ENCODE measurements at regions not wholly inside any gene's neighbourhood (a gene's known extent, or its start where the extent isn't known, plus 50 kb on each side); places are given as distances from the start of the nearest gene placed in this dataset.

- no peak overlapping the region for H3K4me3 Mint-ChIP-seq
- no peak for ATAC-seq
- peaks cover 6% of the 10 kb centered on the region for H3K27me3 Mint-ChIP-seq
- H3K9me3 Mint-ChIP-seq, result no peaks in the 10 kb centered on the region
- no peaks in the 10 kb centered on the region for H3K4me1 Mint-ChIP-seq
- no peak overlapping the region for H3K27ac Mint-ChIP-seq
- no peaks in the 10 kb centered on the region for H3K36me3 Mint-ChIP-seq
Observed at GRCh38 chr6:4620284-4621151, 155.7 kb upstream of the CDYL start.

- peaks cover 4% of the 10 kb centered on the region for H3K4me1 Mint-ChIP-seq
- H3K27ac Mint-ChIP-seq, result no peak overlapping the region
- H3K27me3 Mint-ChIP-seq, result peaks cover 31% of the 10 kb centered on the region
- H3K36me3 Mint-ChIP-seq, result no peaks in the 10 kb centered on the region
- H3K4me3 Mint-ChIP-seq, result no peak overlapping the region
- peaks cover 6% of the 10 kb centered on the region for H3K9me3 Mint-ChIP-seq
- no peak for ATAC-seq
Observed at GRCh38 chr6:4616311-4616710, 159.9 kb upstream of the CDYL start.

- no peak for ATAC-seq
- H3K4me1 Mint-ChIP-seq, result peaks cover 8% of the 10 kb centered on the region
- H3K27ac Mint-ChIP-seq, result no peak overlapping the region
- H3K9me3 Mint-ChIP-seq, result peaks cover 6% of the 10 kb centered on the region
- no peak overlapping the region for H3K4me3 Mint-ChIP-seq
- no peaks in the 10 kb centered on the region for H3K36me3 Mint-ChIP-seq
- peaks cover 35% of the 10 kb centered on the region for H3K27me3 Mint-ChIP-seq
Observed at GRCh38 chr6:4615891-4616290, 160.3 kb upstream of the CDYL start.

GRCh38 chr6:4615231-4615630 is 161.0 kb upstream of the CDYL start:
- no peak overlapping the region for H3K27ac Mint-ChIP-seq
- H3K4me1 Mint-ChIP-seq, result peaks cover 11% of the 10 kb centered on the region
- no peak for ATAC-seq
- peaks cover 6% of the 10 kb centered on the region for H3K9me3 Mint-ChIP-seq
- H3K36me3 Mint-ChIP-seq, result no peaks in the 10 kb centered on the region
- peaks cover 40% of the 10 kb centered on the region for H3K27me3 Mint-ChIP-seq
- H3K4me3 Mint-ChIP-seq, result no peak overlapping the region

GRCh38 chr6:4614637-4615036 is 161.6 kb upstream of the CDYL start:
- Mint-ChIP-seq H3K27ac (no peak overlapping the region), H3K4me3 (no peak overlapping the region), H3K4me1 (peaks cover 11% of the 10 kb centered on the region), H3K36me3 (no peaks in the 10 kb centered on the region), H3K27me3 (peaks cover 40% of the 10 kb centered on the region), H3K9me3 (peaks cover 6% of the 10 kb centered on the region)
- no peak for ATAC-seq

- Mint-ChIP-seq H3K27ac (no peak overlapping the region), H3K4me3 (no peak overlapping the region), H3K27me3 (peaks cover 48% of the 10 kb centered on the region), H3K9me3 (peaks cover 6% of the 10 kb centered on the region), H3K4me1 (peaks cover 11% of the 10 kb centered on the region), H3K36me3 (no peaks in the 10 kb centered on the region)
- ATAC-seq, result no peak
Observed at GRCh38 chr6:4613795-4614194, 162.4 kb upstream of the CDYL start.

- Mint-ChIP-seq H3K27ac (no peak overlapping the region), H3K36me3 (no peaks in the 10 kb centered on the region), H3K9me3 (peaks cover 6% of the 10 kb centered on the region), H3K4me3 (no peak overlapping the region), H3K27me3 (peaks cover 49% of the 10 kb centered on the region), H3K4me1 (peaks cover 11% of the 10 kb centered on the region)
- ATAC-seq, result no peak
Observed at GRCh38 chr6:4613381-4613780, 162.8 kb upstream of the CDYL start.

GRCh38 chr6:4612636-4613171 is 163.5 kb upstream of the CDYL start:
- no peak for ATAC-seq
- Mint-ChIP-seq H3K27me3 (peaks cover 48% of the 10 kb centered on the region), H3K36me3 (no peaks in the 10 kb centered on the region), H3K9me3 (peaks cover 6% of the 10 kb centered on the region), H3K4me3 (no peak overlapping the region), H3K4me1 (peaks cover 11% of the 10 kb centered on the region), H3K27ac (no peak overlapping the region)

- H3K27me3 Mint-ChIP-seq, result peaks cover 55% of the 10 kb centered on the region
- ATAC-seq, result no peak
- no peak overlapping the region for H3K4me3 Mint-ChIP-seq
- peaks cover 11% of the 10 kb centered on the region for H3K4me1 Mint-ChIP-seq
- no peaks in the 10 kb centered on the region for H3K36me3 Mint-ChIP-seq
- H3K9me3 Mint-ChIP-seq, result peaks cover 6% of the 10 kb centered on the region
- H3K27ac Mint-ChIP-seq, result no peak overlapping the region
Observed at GRCh38 chr6:4611429-4612129, 164.6 kb upstream of the CDYL start.

GRCh38 chr6:4610256-4610655 is 165.9 kb upstream of the CDYL start:
- Mint-ChIP-seq H3K9me3 (peaks cover 6% of the 10 kb centered on the region), H3K4me3 (no peak overlapping the region), H3K4me1 (peaks cover 11% of the 10 kb centered on the region), H3K27ac (no peak overlapping the region), H3K36me3 (no peaks in the 10 kb centered on the region), H3K27me3 (peaks cover 63% of the 10 kb centered on the region)
- ATAC-seq, result no peak

GRCh38 chr6:4608361-4609115 is 167.7 kb upstream of the CDYL start:
- Mint-ChIP-seq H3K9me3 (no peaks in the 10 kb centered on the region), H3K4me1 (peaks cover 11% of the 10 kb centered on the region), H3K36me3 (no peaks in the 10 kb centered on the region), H3K27ac (no peak overlapping the region), H3K27me3 (peaks cover 57% of the 10 kb centered on the region), H3K4me3 (no peak overlapping the region)
- no peak for ATAC-seq

- Mint-ChIP-seq H3K27me3 (peaks cover 49% of the 10 kb centered on the region), H3K36me3 (no peaks in the 10 kb centered on the region), H3K9me3 (no peaks in the 10 kb centered on the region), H3K4me3 (no peak overlapping the region), H3K27ac (no peak overlapping the region), H3K4me1 (peaks cover 11% of the 10 kb centered on the region)
- ATAC-seq, result no peak
Observed at GRCh38 chr6:4607793-4608192, 168.4 kb upstream of the CDYL start.

GRCh38 chr6:4606821-4607704 is 169.1 kb upstream of the CDYL start:
- Mint-ChIP-seq H3K4me1 (peaks cover 11% of the 10 kb centered on the region), H3K27ac (no peak overlapping the region), H3K9me3 (no peaks in the 10 kb centered on the region), H3K27me3 (peaks cover 47% of the 10 kb centered on the region), H3K4me3 (no peak overlapping the region), H3K36me3 (no peaks in the 10 kb centered on the region)
- ATAC-seq, result no peak

- no peaks in the 10 kb centered on the region for H3K36me3 Mint-ChIP-seq
- no peaks in the 10 kb centered on the region for H3K9me3 Mint-ChIP-seq
- no peak overlapping the region for H3K27ac Mint-ChIP-seq
- peaks cover 54% of the 10 kb centered on the region for H3K27me3 Mint-ChIP-seq
- no peak overlapping the region for H3K4me3 Mint-ChIP-seq
- H3K4me1 Mint-ChIP-seq, result peaks cover 4% of the 10 kb centered on the region
- ATAC-seq, result no peak
Observed at GRCh38 chr6:4606016-4606415, 170.2 kb upstream of the CDYL start.
